Stimulated activated CD4-positive, alpha-beta T cell treated with anti-CD3 and anti-CD28 coated beads, Interleukin-15, amount 100 ng/mL, for 48 hours (primary cell): ENCODE measurements at regions not wholly inside any gene's neighbourhood (a gene's known extent, or its start where the extent isn't known, plus 50 kb on each side); places are given as distances from the start of the nearest gene placed in this dataset.

Source experiments
- DNase-seq, 2 donors: peaks; one replicate each; pipeline ENCODE4 v3.0.0-alpha.2; 2020; ENCODE audit warnings: low read depth in 2 of 2

- DNase-seq, result no peak
These were observed 51.3 kb downstream of the GADD45G start for GRCh38 chr9:89655990-89656657.

GRCh38 chr9:89657295-89657694 is 52.5 kb downstream of the GADD45G start:
- no peak for DNase-seq

- DNase-seq, result no peak
These were observed 53.0 kb downstream of the GADD45G start for GRCh38 chr9:89657765-89658164.

GRCh38 chr9:89658401-89658800 is 53.6 kb downstream of the GADD45G start:
- DNase-seq, result no peak

GRCh38 chr9:89658931-89659330 is 54.1 kb downstream of the GADD45G start:
- no peak for DNase-seq

GRCh38 chr9:89659473-89659872 is 54.7 kb downstream of the GADD45G start:
- no peak for DNase-seq

- no peak for DNase-seq
These were observed 55.3 kb downstream of the GADD45G start for GRCh38 chr9:89659891-89660685.

- DNase-seq, result no peak
These were observed 56.7 kb downstream of the GADD45G start for GRCh38 chr9:89661391-89661949.

- DNase-seq, result no peak
These were observed 57.3 kb downstream of the GADD45G start for GRCh38 chr9:89661956-89662717.

- no peak for DNase-seq
These were observed 58.2 kb downstream of the GADD45G start for GRCh38 chr9:89662718-89663613.

- no peak for DNase-seq
These were observed 58.8 kb downstream of the GADD45G start for GRCh38 chr9:89663614-89663970.

GRCh38 chr9:89664010-89664409 is 59.2 kb downstream of the GADD45G start:
- no peak for DNase-seq

- DNase-seq, result no peak
These were observed 60.1 kb downstream of the GADD45G start for GRCh38 chr9:89664896-89665329.

GRCh38 chr9:89666364-89666763 is 61.6 kb downstream of the GADD45G start:
- DNase-seq, result no peak

GRCh38 chr9:89666950-89667349 is 62.1 kb downstream of the GADD45G start:
- no peak for DNase-seq

- no peak for DNase-seq
These were observed 62.9 kb downstream of the GADD45G start for GRCh38 chr9:89667726-89668125.

GRCh38 chr9:89668216-89668865 is 63.5 kb downstream of the GADD45G start:
- no peak for DNase-seq

- DNase-seq, result no peak
These were observed 64.0 kb downstream of the GADD45G start for GRCh38 chr9:89668866-89669246.

- no peak for DNase-seq
These were observed 64.6 kb downstream of the GADD45G start for GRCh38 chr9:89669361-89669842.

GRCh38 chr9:89670114-89670513 is 65.3 kb downstream of the GADD45G start:
- no peak for DNase-seq
